Naive thymus-derived CD4-positive, alpha-beta T cell (primary cell): ENCODE measurements at regions not wholly inside any gene's neighbourhood (a gene's known extent, or its start where the extent isn't known, plus 50 kb on each side); places are given as distances from the start of the nearest gene placed in this dataset.

Source experiments
- ATAC-seq: fragments of 150-1000 bp; cut with Tn5 transposase; 2 replicates; pipeline ENCODE4 v1.10.0; 2021; ENCODE audit warnings: mild to moderate bottlenecking, moderate library complexity
- CTCF ChIA-PET: fragments of 350-600 bp; sonication (Branson Sonifier 250); formaldehyde crosslinking; loops from one replicate; lab custom pipeline; 2021; ENCODE audit warnings: antibody characterized with exemption; lab: Charles Lee
- POLR2A ChIA-PET: fragments of 350-600 bp; sonication (Branson Sonifier 250); formaldehyde crosslinking; loops from one replicate; lab custom pipeline; 2021; ENCODE audit warnings: antibody characterized with exemption, inconsistent platforms; lab: Charles Lee
- DNase-seq, 9 donors: peaks; one replicate each; pipeline versions ENCODE4 v3.0.0 to v3.0.0-alpha.2; 2020 to 2022; ENCODE audit warnings: mixed read lengths in 1 of 9
- H3K27ac ChIP-seq: one replicate; pipeline ENCODE4 v1.7.0; 2013; ENCODE audit warnings: mild to moderate bottlenecking, low read depth, low read length, moderate library complexity
- H3K27me3 ChIP-seq, 2 donors: one replicate each; pipeline ENCODE4 v1.7.0; 2013; ENCODE audit warnings: low read length in 2 of 2, mild to moderate bottlenecking in 2 of 2, moderate library complexity in 2 of 2; ENCODE audit not compliant: control insufficient read depth in 2 of 2, insufficient read depth in 2 of 2
- H3K36me3 ChIP-seq, 3 experiments: 1 replicate in 2 of 3; 2 replicates in 1 of 3; pipeline ENCODE4 v1.7.0; 2013; ENCODE audit warnings: low read length in 3 of 3, mild to moderate bottlenecking in 3 of 3, moderate library complexity in 1 of 3; ENCODE audit not compliant: insufficient read depth in 3 of 3, control insufficient read depth in 2 of 3
- H3K4me1 ChIP-seq, 2 donors: one replicate each; pipeline ENCODE4 v1.7.0; 2013; ENCODE audit warnings: low read length in 2 of 2, mild to moderate bottlenecking in 2 of 2, moderate library complexity in 1 of 2; ENCODE audit not compliant: control insufficient read depth in 2 of 2, insufficient read depth in 2 of 2
- H3K4me3 ChIP-seq: 2 replicates; pipeline ENCODE4 v1.7.0; 2013; ENCODE audit warnings: mild to moderate bottlenecking, low read length
- H3K9me3 ChIP-seq, 3 experiments: 1 replicate in 2 of 3; 2 replicates in 1 of 3; pipeline ENCODE4 v1.7.0; 2013; ENCODE audit warnings: low read length in 3 of 3; ENCODE audit not compliant: control insufficient read depth in 2 of 3
- H3K27ac Mint-ChIP-seq, 9 donors: one replicate each; pipeline ENCODE4 v1.8.0; 2020 to 2022; ENCODE audit warnings: mixed read lengths in 9 of 9, mild to moderate bottlenecking in 8 of 9, moderate library complexity in 5 of 9, inconsistent platforms in 2 of 9
- H3K27me3 Mint-ChIP-seq, 5 donors: one replicate each; pipeline ENCODE4 v1.8.0; 2021 to 2022; ENCODE audit warnings: mixed read lengths in 5 of 5, mild to moderate bottlenecking in 1 of 5
- H3K36me3 Mint-ChIP-seq, 5 donors: one replicate each; pipeline ENCODE4 v1.8.0; 2020 to 2022; ENCODE audit warnings: mixed read lengths in 5 of 5, mild to moderate bottlenecking in 3 of 5, inconsistent platforms in 1 of 5
- H3K4me1 Mint-ChIP-seq, 7 donors: one replicate each; pipeline ENCODE4 v1.8.0; 2020 to 2022; ENCODE audit warnings: mixed read lengths in 7 of 7, mild to moderate bottlenecking in 3 of 7, inconsistent platforms in 1 of 7
- H3K4me3 Mint-ChIP-seq, 10 donors: one replicate each; pipeline ENCODE4 v1.8.0; 2020 to 2022; ENCODE audit warnings: mild to moderate bottlenecking in 10 of 10, mixed read lengths in 10 of 10, moderate library complexity in 6 of 10, inconsistent platforms in 2 of 10
- H3K9me3 Mint-ChIP-seq, 11 donors: one replicate each; pipeline ENCODE4 v1.8.0; 2020 to 2022; ENCODE audit warnings: mixed read lengths in 11 of 11, mild to moderate bottlenecking in 4 of 11, inconsistent platforms in 1 of 11, moderate library complexity in 1 of 11
- intact Hi-C, 2 donors: fragments of 100-400 bp; cut with micrococcal nuclease; formaldehyde crosslinking; loops; one replicate each; pipeline ENCODE4 v1.15.1; 2023

DNA sequence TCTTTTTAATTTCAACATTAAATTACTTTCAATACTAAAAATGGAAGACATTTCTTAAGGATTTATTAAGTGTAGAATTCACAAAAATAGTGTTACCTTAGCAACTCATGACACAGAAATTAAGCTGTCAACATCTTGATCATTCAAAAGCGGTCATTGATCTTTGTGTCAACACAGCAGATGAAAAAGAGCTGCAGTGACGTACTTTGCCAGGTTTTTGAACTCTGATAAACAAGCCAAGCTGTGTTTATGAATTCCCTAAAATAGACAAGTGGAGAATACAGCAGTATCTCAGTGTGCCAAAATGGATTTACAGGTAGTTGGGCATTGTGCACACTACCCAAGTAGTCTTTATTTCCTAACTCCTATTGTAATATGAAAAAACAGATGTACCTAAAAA is 1141.8 kb upstream of the PCDH7 start:
- ChIA-PET POLR2A (no interaction called here), CTCF (no interaction called here)
- peaks cover 0 to 22% (median 6%) of the 10 kb centered on the region in 11 donors for H3K9me3 Mint-ChIP-seq
- Histone ChIP-seq H3K9me3 (no peaks in the 10 kb centered on the region), H3K4me3 (no peak overlapping the region), H3K4me1 (no peaks in the 10 kb centered on the region), H3K36me3 (no peaks in the 10 kb centered on the region), H3K27me3 (no peaks in the 10 kb centered on the region), H3K27ac (no peak overlapping the region)
- peaks cover 0 to 2% (median 0%) of the 10 kb centered on the region in 7 donors for H3K4me1 Mint-ChIP-seq
- no peaks in the 10 kb centered on the region for H3K27me3 Mint-ChIP-seq
- no peak for ATAC-seq
- H3K4me3 Mint-ChIP-seq: no peak overlapping the region
- no peak for DNase-seq
- H3K27ac Mint-ChIP-seq: no peak overlapping the region
- intact Hi-C loops: no loop called here
- no peaks in the 10 kb centered on the region for H3K36me3 Mint-ChIP-seq

DNA sequence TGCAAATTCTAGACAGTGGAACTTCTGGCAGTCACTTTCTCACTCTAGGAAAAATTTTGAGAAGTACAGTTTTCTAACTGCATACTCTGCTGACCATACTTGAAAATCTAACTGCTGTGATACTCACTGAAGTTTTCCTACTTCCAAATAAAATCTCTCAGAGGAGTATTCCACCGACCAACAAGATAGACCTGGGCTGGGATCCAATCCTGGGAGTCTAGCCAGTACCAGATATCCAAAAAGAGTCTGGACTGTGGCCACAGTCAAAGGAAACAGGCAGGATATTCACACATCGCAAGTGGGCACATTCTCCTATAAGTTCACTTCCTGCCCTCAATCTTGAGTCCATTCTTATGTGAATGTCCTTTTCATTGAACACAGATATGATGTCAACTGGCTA is 1138.7 kb upstream of the PCDH7 start:
- H3K27ac Mint-ChIP-seq: no peak overlapping the region
- no peak overlapping the region for H3K27ac ChIP-seq
- POLR2A ChIA-PET: no interaction called here

DNA sequence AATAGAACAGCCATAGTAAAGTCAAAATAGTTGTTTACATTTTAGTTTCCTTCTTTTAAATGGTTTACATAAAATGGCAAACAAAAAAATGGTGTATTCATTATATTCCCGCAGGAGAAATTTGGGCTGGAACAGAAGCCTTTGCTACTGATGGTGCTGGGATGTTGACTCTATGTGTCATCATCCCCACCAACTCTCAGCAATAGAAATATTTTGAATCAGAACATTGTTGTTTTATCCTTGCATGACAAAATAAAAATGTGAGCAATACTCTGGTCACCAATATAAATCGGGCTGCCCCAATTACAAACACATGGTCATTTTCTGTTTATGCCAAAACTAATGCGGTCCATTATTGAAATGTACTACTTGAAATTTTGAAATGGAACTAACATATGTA is 1131.6 kb upstream of the PCDH7 start:
- no peaks in the 10 kb centered on the region for H3K4me1 ChIP-seq
- Mint-ChIP-seq H3K9me3 (peaks cover 0 to 30% (median 8%) of the 10 kb centered on the region in 11 donors), H3K27ac (no peak overlapping the region), H3K4me3 (no peak overlapping the region), H3K36me3 (no peaks in the 10 kb centered on the region), H3K27me3 (no peaks in the 10 kb centered on the region), H3K4me1 (no peaks in the 10 kb centered on the region)
- H3K9me3 ChIP-seq: no peaks in the 10 kb centered on the region
- no peaks in the 10 kb centered on the region for H3K27me3 ChIP-seq
- no peak for DNase-seq
- no peak overlapping the region for H3K27ac ChIP-seq
- POLR2A ChIA-PET: no interaction called here
- no peaks in the 10 kb centered on the region for H3K36me3 ChIP-seq
- H3K4me3 ChIP-seq: no peak overlapping the region
- intact Hi-C loops: no loop called here
- ATAC-seq: no peak
- CTCF ChIA-PET: no interaction called here

More for the DNA sequence above, 1138.7 kb upstream of the PCDH7 start:
- CTCF ChIA-PET: no interaction called here
- ATAC-seq: no peak
- DNase-seq: no peak
- intact Hi-C loops: no loop called here
- no peaks in the 10 kb centered on the region for H3K27me3 Mint-ChIP-seq
- Histone ChIP-seq H3K4me1 (no peaks in the 10 kb centered on the region), H3K4me3 (no peak overlapping the region), H3K9me3 (no peaks in the 10 kb centered on the region), H3K36me3 (no peaks in the 10 kb centered on the region), H3K27me3 (no peaks in the 10 kb centered on the region)
- H3K36me3 Mint-ChIP-seq: no peaks in the 10 kb centered on the region
- peaks cover 0 to 22% (median 10%) of the 10 kb centered on the region in 11 donors for H3K9me3 Mint-ChIP-seq
- no peak overlapping the region for H3K4me3 Mint-ChIP-seq
- peaks cover 0 to 2% (median 0%) of the 10 kb centered on the region in 7 donors for H3K4me1 Mint-ChIP-seq

DNA sequence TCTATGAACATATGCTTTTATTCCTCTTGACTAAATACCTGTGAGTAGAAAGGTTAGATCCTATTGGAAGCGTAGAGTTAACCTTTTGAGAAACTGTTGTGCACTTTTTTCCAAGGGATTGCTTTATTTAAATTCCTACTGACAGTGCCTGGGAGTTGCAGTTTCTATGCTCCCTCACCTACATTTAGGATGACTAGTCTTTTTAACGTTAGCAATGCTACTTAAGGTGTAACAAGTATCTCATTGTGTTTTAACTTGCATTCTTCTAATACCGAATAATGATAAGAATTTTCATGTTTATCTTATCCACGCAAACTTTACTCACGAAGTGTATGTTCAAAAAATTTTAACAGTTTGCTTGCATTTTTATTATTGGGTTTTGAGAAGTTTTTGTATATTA is 1123.9 kb upstream of the PCDH7 start:
- no peak for DNase-seq
- ChIA-PET POLR2A (no interaction called here), CTCF (no interaction called here)
- H3K9me3 Mint-ChIP-seq: peaks cover 4 to 36% (median 9%) of the 10 kb centered on the region in 11 donors
- no peaks in the 10 kb centered on the region for H3K4me1 Mint-ChIP-seq
- no peak overlapping the region for H3K27ac Mint-ChIP-seq
- intact Hi-C loops: no loop called here
- Histone ChIP-seq H3K4me1 (no peaks in the 10 kb centered on the region), H3K4me3 (no peak overlapping the region), H3K27ac (no peak overlapping the region), H3K27me3 (no peaks in the 10 kb centered on the region), H3K36me3 (no peaks in the 10 kb centered on the region), H3K9me3 (no peaks in the 10 kb centered on the region)
- H3K4me3 Mint-ChIP-seq: no peak overlapping the region
- no peak for ATAC-seq
- H3K27me3 Mint-ChIP-seq: no peaks in the 10 kb centered on the region
- no peaks in the 10 kb centered on the region for H3K36me3 Mint-ChIP-seq

DNA sequence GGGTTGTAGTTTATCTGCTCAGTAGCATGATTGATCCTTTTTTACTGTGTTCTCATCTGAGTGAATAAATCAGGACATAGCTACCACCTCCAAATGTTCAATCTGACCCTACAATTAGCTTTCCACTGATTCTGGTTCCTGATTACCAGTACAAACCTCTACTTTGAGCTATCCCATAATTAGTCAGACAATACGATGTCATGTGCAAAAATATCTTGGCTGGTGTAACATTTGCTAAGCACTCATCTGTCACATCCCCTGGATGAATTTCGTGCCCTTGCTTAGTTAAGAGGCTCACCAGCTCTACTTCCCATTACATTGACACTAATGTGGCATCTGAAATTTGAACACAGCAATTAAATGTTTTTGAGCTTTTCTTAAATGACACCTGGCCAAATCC is 1101.0 kb upstream of the PCDH7 start:
- ATAC-seq: no peak

DNA sequence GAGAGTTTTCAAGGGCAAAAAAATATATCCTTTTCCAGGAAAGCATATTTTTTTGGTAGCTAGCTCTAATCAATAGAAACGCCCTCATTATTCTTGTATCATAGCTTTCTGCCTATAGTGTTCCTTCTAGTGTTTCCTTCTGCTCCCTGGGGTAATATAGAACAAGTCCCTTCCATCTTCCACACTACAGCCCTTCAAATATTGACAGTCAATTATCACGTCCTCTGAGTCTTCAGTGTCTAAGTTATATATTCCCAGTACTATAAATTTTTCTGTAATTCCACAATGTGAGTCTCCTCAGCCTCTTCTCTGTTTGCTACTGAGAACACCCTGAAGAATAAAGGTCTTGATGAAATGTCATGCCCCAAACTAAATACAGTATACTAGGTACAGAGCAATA is 1088.0 kb upstream of the PCDH7 start:
- no peak for ATAC-seq
- H3K4me3 ChIP-seq: no peak overlapping the region
- H3K9me3 ChIP-seq: no peaks in the 10 kb centered on the region
- H3K27ac Mint-ChIP-seq: no peak overlapping the region
- no peaks in the 10 kb centered on the region for H3K36me3 Mint-ChIP-seq
- H3K4me1 ChIP-seq: no peaks in the 10 kb centered on the region
- no peaks in the 10 kb centered on the region for H3K4me1 Mint-ChIP-seq
- intact Hi-C loops: no loop called here
- no peak overlapping the region for H3K27ac ChIP-seq
- no peak overlapping the region for H3K4me3 Mint-ChIP-seq
- ChIA-PET POLR2A (no interaction called here), CTCF (no interaction called here)
- H3K27me3 ChIP-seq: no peaks in the 10 kb centered on the region
- H3K9me3 Mint-ChIP-seq: peaks cover 3 to 29% (median 5%) of the 10 kb centered on the region in 11 donors
- no peaks in the 10 kb centered on the region for H3K36me3 ChIP-seq
- no peaks in the 10 kb centered on the region for H3K27me3 Mint-ChIP-seq
- no peak for DNase-seq

More for the DNA sequence above, 1101.0 kb upstream of the PCDH7 start:
- no peaks in the 10 kb centered on the region for H3K27me3 ChIP-seq
- H3K27ac ChIP-seq: no peak overlapping the region
- H3K9me3 ChIP-seq: no peaks in the 10 kb centered on the region
- POLR2A ChIA-PET: no interaction called here
- H3K4me3 Mint-ChIP-seq: no peak overlapping the region
- intact Hi-C loops: no loop called here
- no peaks in the 10 kb centered on the region for H3K4me1 Mint-ChIP-seq
- CTCF ChIA-PET: no interaction called here
- no peaks in the 10 kb centered on the region for H3K36me3 ChIP-seq
- H3K27ac Mint-ChIP-seq: no peak overlapping the region
- H3K4me1 ChIP-seq: no peaks in the 10 kb centered on the region
- DNase-seq: no peak
- H3K27me3 Mint-ChIP-seq: no peaks in the 10 kb centered on the region
- H3K4me3 ChIP-seq: no peak overlapping the region
- no peaks in the 10 kb centered on the region for H3K36me3 Mint-ChIP-seq
- peaks cover 0 to 13% (median 5%) of the 10 kb centered on the region in 11 donors for H3K9me3 Mint-ChIP-seq

DNA sequence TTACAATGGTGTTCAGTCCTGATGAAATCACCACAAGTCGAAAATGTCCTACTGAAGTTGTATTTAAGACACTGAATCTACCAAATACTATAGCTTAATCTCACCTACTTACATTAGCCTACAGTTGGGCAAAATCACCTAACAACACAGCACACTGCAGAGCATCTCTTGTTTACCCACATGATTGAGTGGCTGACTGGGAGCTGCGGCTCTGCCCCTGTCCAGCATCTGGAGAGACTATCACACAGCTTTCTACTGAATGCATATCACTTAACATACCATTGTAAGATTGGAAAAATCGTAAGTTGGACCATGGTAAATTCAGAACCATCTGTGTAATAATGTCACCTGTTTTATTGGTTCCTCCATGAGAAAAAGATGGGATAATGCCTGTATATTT is 1083.2 kb upstream of the PCDH7 start:
- Histone ChIP-seq H3K27me3 (no peaks in the 10 kb centered on the region), H3K36me3 (no peaks in the 10 kb centered on the region), H3K9me3 (no peaks in the 10 kb centered on the region), H3K4me1 (no peaks in the 10 kb centered on the region), H3K4me3 (no peak overlapping the region), H3K27ac (no peak overlapping the region)
- POLR2A ChIA-PET: no interaction called here
- H3K36me3 Mint-ChIP-seq: no peaks in the 10 kb centered on the region
- H3K27me3 Mint-ChIP-seq: no peaks in the 10 kb centered on the region
- H3K9me3 Mint-ChIP-seq: peaks cover 0 to 25% (median 3%) of the 10 kb centered on the region in 11 donors
- ATAC-seq (no peak), DNase-seq (no peak)
- H3K4me1 Mint-ChIP-seq: no peaks in the 10 kb centered on the region
- H3K27ac Mint-ChIP-seq: no peak overlapping the region
- CTCF ChIA-PET: no interaction called here
- intact Hi-C loops: no loop called here
- H3K4me3 Mint-ChIP-seq: no peak overlapping the region
